ENCODE measurements at regions not wholly inside any gene's neighbourhood (a gene's known extent, or its start where the extent isn't known, plus 50 kb on each side); places are given as distances from the start of the nearest gene placed in this dataset.

- TF ChIP-seq MAX (IDR thresholded peaks at IDR 0.05; ENCODE audit: low read depth, low read length) (no peak), CTCF (IDR thresholded peaks at IDR 0.05; ENCODE audit: low read depth, low read length) (no peak), MYC (IDR thresholded peaks at IDR 0.05; ENCODE audit: low read depth, low read length) (no peak)
These were observed 1079.7 kb downstream of the SLITRK1 start for GRCh38 chr13:82802528-82802927.
